ENCODE measurements at regions not wholly inside any gene's neighbourhood (a gene's known extent, or its start where the extent isn't known, plus 50 kb on each side); places are given as distances from the start of the nearest gene placed in this dataset.

- Histone ChIP-seq H3K4me1 (ENCODE audit: insufficient read depth, low read length) (no peaks in the 10 kb centered on the region), H3K79me2 (ENCODE audit: insufficient read depth, low read length) (no peaks in the 10 kb centered on the region), H3K27ac (ENCODE audit: extremely low read length, insufficient read depth, low read length) (no peak overlapping the region), H4K20me1 (ENCODE audit: insufficient read depth, low read length) (no peaks in the 10 kb centered on the region), H3K9ac (ENCODE audit: insufficient read depth, low read depth, low read length) (no peak overlapping the region), H3K36me3 (replicated peaks in 1 of 2; ENCODE audit: control insufficient read depth in 1 of 2, insufficient read depth in 2 of 2, low read length in 2 of 2) (no peaks in the 10 kb centered on the region), H3K27me3 (ENCODE audit: control insufficient read depth in 1 of 2, insufficient read depth in 2 of 2, low read length in 2 of 2) (no peaks in the 10 kb centered on the region), H3K4me3 (replicated peaks in 1 of 3; ENCODE audit: insufficient read depth in 1 of 3, low read depth in 2 of 3, low read length in 3 of 3) (no peak overlapping the region), H2AFZ (ENCODE audit: low read length) (no peak overlapping the region), H3K9me3 (ENCODE audit: low read length) (peaks cover 5% of the 10 kb centered on the region; the same call in 1 of the 2 replicates), H3K4me2 (ENCODE audit: low read depth, low read length) (no peak overlapping the region)
- WGBS (ENCODE audit: low lambda C conversion rate), result 17% methylated on average over 3 of the region's 3 CpGs
- ChIA-PET POLR2A (no interaction called here), CTCF (ENCODE audit: low intra/inter-chr PET ratio, low total read pairs) (no interaction called here)
- ATAC-seq, result no peak
- no TSS peak for BruUV-seq (replicated peaks)
- TF ChIP-seq ZNF672 (CRISPR knock-in tag; IDR thresholded peaks at IDR 0.05), result no peak
- TF ChIP-seq ATRX (CRISPR knock-in tag; IDR thresholded peaks at IDR 0.05; ENCODE audit: borderline replicate concordance), result no peak
- no peak for TF ChIP-seq ZNF775 (CRISPR knock-in tag; IDR thresholded peaks at IDR 0.05; ENCODE audit: borderline replicate concordance)
- no peak for TF ChIP-seq FUBP1 (CRISPR knock-in tag; IDR thresholded peaks at IDR 0.05; ENCODE audit: borderline replicate concordance)
- TF ChIP-seq TIGD3 (CRISPR knock-in tag; IDR thresholded peaks at IDR 0.05; ENCODE audit: borderline replicate concordance), result no peak
- TF ChIP-seq NCOA2 (CRISPR knock-in tag; IDR thresholded peaks at IDR 0.05), result no peak
- no peak for TF ChIP-seq ZBTB34 (CRISPR knock-in tag; IDR thresholded peaks at IDR 0.05)
- TF ChIP-seq KDM6A (CRISPR knock-in tag; IDR thresholded peaks at IDR 0.05; ENCODE audit: low read depth), result no peak
- TF ChIP-seq EZH2 (conservative IDR thresholded peaks at IDR 0.05; ENCODE audit: low read depth, low read length), result no peak
- intact Hi-C loops (cut with micrococcal nuclease; ENCODE audit: unreplicated experiment) (no loop called here), in situ Hi-C loops (cut with HindIII; ENCODE audit: extremely low pct_ligation_motif_present, low pct_unique_long_range_greater_than_20kb) (no loop called here)
- no peak for FAIRE-seq
- DNase-seq (ENCODE audit: low spot score), result no peak
Observed at GRCh38 chr2:6445156-6445555, 420.6 kb downstream of the CMPK2 start.

All from HepG2 (cell line).